ENCODE measurements at regions not wholly inside any gene's neighbourhood (a gene's known extent, or its start where the extent isn't known, plus 50 kb on each side); places are given as distances from the start of the nearest gene placed in this dataset.

GRCh38 chr14:66414511-66414910 is 71.7 kb upstream of the CCDC196 start:
- CTCF ChIA-PET = interaction anchor here (0.9 kb wide), 1 partner anchor 11 kb away, joined by 4 read pairs; no protein-coding TSS in a partner anchor
- no peak for TF ChIP-seq CTCF (IDR thresholded peaks at IDR 0.05; ENCODE audit: control extremely low read depth, extremely low read depth, low read depth, missing control alignments)
- POLR2A ChIA-PET = no interaction called here
- no peak for DNase-seq (ENCODE audit: extremely low spot score)

- POLR2A ChIA-PET = no interaction called here
Observed at GRCh38 chr14:66420251-66421006, 65.7 kb upstream of the CCDC196 start.

GRCh38 chr14:66421990-66422946 is 63.9 kb upstream of the CCDC196 start:
- no peak for TF ChIP-seq CTCF (IDR thresholded peaks at IDR 0.05; ENCODE audit: control extremely low read depth, extremely low read depth, low read depth, missing control alignments)
- ChIA-PET POLR2A (no interaction called here), CTCF (interaction anchor here (1.1 to 1.2 kb wide), 2 partner anchors 19 to 22 kb away, joined by 3 to 6 read pairs; no protein-coding TSS in a partner anchor)
- DNase-seq (ENCODE audit: extremely low spot score) = no peak

More at GRCh38 chr14:66420251-66421006, 65.7 kb upstream of the CCDC196 start:
- CTCF ChIA-PET = interaction anchor here (4.7 kb wide), 1 partner anchor 17 kb away, joined by 25 read pairs; no protein-coding TSS in a partner anchor
- DNase-seq (ENCODE audit: extremely low spot score) = no peak
- no peak for TF ChIP-seq CTCF (IDR thresholded peaks at IDR 0.05; ENCODE audit: control extremely low read depth, extremely low read depth, low read depth, missing control alignments)

DNA sequence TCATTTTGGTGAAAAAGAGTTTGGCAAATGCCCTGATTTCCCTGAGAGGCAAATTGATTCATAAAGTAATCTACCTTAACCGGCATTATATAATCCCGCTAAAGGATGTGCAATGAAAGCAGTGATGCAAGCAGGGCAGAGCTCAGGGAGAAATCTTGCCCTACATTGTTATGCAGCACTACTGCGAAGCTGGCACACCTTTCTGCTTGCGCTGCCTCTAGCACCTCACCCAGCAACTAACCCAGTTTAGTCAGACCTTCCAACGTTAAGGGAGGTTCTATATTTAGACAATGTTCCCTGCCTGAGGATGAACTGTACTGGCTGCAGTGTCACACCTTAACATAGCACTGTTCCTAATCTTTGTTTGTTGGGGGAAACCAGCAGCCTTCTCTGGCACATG is 60.8 kb upstream of the CCDC196 start:
- no peak for DNase-seq (ENCODE audit: extremely low spot score)
- POLR2A ChIA-PET = no interaction called here
- CTCF ChIA-PET = interaction anchor here (0.7 to 1.5 kb wide), 2 partner anchors 9 to 26 kb away, joined by 3 to 4 read pairs; no protein-coding TSS in a partner anchor
- no peak for TF ChIP-seq CTCF (IDR thresholded peaks at IDR 0.05; ENCODE audit: control extremely low read depth, extremely low read depth, low read depth, missing control alignments)

DNA sequence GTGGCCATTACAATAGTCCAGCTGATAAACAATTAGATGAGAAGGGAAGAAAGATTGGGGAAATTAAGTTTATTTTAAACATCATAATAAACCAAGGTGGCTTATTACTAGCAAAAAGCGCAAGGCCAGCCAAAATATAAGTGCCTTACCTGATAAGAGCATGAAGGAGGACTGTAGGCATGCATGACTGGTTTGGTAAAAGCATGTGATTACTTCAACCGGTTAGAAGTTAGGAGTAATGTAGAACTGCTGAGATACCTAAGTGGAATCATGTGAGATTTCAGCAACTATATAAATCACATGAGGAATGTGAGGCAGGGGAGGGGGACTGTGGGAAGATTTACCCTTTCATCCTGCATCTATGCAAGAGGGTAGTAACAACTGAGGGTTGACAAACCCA is 59.7 kb upstream of the CCDC196 start:
- DNase-seq (ENCODE audit: extremely low spot score) = no peak
- no peak for TF ChIP-seq CTCF (IDR thresholded peaks at IDR 0.05; ENCODE audit: control extremely low read depth, extremely low read depth, low read depth, missing control alignments)
- ChIA-PET CTCF (no interaction called here), POLR2A (no interaction called here)

DNA sequence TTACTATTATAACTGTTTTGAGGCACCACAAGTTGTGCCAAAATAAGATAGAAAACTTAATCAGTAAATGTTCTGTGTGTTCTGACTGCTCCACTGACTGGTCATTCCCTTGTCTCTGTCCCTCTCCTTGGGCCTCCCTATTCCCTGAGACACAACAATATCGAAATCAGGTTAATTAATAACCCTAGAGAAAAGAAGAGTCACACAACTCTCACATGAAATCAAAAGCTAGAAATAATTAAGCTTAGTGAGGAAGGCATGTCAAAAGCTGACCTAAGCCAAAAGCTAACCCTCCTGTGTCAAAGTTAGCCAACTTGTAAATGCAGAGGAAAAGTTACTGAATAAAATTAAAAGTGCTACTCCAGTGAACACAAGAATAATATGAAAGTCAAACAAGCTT is 53.8 kb upstream of the CCDC196 start:
- no peak for TF ChIP-seq CTCF (IDR thresholded peaks at IDR 0.05; ENCODE audit: control extremely low read depth, extremely low read depth, low read depth, missing control alignments)
- POLR2A ChIA-PET = no interaction called here
- no peak for DNase-seq (ENCODE audit: extremely low spot score)
- CTCF ChIA-PET = interaction anchor here (0.9 to 1.3 kb wide), 2 partner anchors 13 to 28 kb away, joined by 3 to 4 read pairs; no protein-coding TSS in a partner anchor
